ENCODE measurements at regions not wholly inside any gene's neighbourhood (a gene's known extent, or its start where the extent isn't known, plus 50 kb on each side); places are given as distances from the start of the nearest gene placed in this dataset.

DNA sequence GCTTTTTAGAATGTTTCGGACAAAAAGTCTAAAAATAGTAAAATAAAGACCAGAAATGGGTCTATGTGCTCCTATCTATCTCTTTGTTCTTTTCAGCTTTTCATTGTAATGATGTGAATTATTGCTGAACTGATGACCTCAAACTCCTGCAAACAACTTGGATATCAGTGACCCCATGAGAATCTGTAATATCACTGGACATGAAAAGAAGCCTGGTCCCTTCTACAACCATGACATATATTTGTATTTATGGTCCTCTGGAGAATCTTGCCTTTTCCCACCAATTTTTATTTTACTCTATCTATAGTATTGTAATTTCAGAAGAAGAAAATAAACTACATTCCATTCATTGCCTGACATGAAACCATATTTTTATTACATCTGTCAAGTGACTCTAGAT lies 740.7 kb upstream of the CA10 start:
- Histone ChIP-seq H3K4me1 (ENCODE audit: control insufficient read depth, insufficient read depth, low read length) (no peaks in the 10 kb centered on the region), H3K9me3 (ENCODE audit: control insufficient read depth, insufficient read depth, low read depth, low read length) (no peaks in the 10 kb centered on the region), H3K36me3 (ENCODE audit: control insufficient read depth in 2 of 2, insufficient read depth in 1 of 2, low read length in 2 of 2) (no peaks in the 10 kb centered on the region), H3K4me3 (ENCODE audit: low read depth, low read length) (no peak overlapping the region), H3K27ac (ENCODE audit: extremely low read depth, low read depth, low read length) (no peak overlapping the region)
- ChIA-PET POLR2A (no interaction called here), CTCF (no interaction called here)
- TF ChIP-seq ZNF560 (tag by site-specific recombination; IDR thresholded peaks at IDR 0.05; ENCODE audit: borderline replicate concordance): no peak
- no peak for TF ChIP-seq ZNF664 (tag by site-specific recombination; IDR thresholded peaks at IDR 0.05)
- TF ChIP-seq KLF16 (tag by site-specific recombination; IDR thresholded peaks at IDR 0.05): no peak
- no peak for TF ChIP-seq ZNF621 (tag by site-specific recombination; IDR thresholded peaks at IDR 0.05)
- TF ChIP-seq YY2 (tag by site-specific recombination; IDR thresholded peaks at IDR 0.05): no peak
- no peak for TF ChIP-seq ZNF585B (tag by site-specific recombination; IDR thresholded peaks at IDR 0.05)
- TF ChIP-seq SCRT2 (tag by site-specific recombination; IDR thresholded peaks at IDR 0.05): no peak
- TF ChIP-seq ZNF423 (tag by site-specific recombination; IDR thresholded peaks at IDR 0.05): no peak
- TF ChIP-seq ZNF155 (tag by site-specific recombination; IDR thresholded peaks at IDR 0.05): no peak
- TF ChIP-seq KLF8 (tag by site-specific recombination; IDR thresholded peaks at IDR 0.05): no peak
- TF ChIP-seq ZNF501 (tag by site-specific recombination; IDR thresholded peaks at IDR 0.05): no peak
- TF ChIP-seq ZNF248 (tag by site-specific recombination; IDR thresholded peaks at IDR 0.05): no peak
- TF ChIP-seq KLF9 (tag by site-specific recombination; IDR thresholded peaks at IDR 0.05; ENCODE audit: low read depth): no peak
- no peak for TF ChIP-seq ZNF768 (tag by site-specific recombination; IDR thresholded peaks at IDR 0.05)

DNA sequence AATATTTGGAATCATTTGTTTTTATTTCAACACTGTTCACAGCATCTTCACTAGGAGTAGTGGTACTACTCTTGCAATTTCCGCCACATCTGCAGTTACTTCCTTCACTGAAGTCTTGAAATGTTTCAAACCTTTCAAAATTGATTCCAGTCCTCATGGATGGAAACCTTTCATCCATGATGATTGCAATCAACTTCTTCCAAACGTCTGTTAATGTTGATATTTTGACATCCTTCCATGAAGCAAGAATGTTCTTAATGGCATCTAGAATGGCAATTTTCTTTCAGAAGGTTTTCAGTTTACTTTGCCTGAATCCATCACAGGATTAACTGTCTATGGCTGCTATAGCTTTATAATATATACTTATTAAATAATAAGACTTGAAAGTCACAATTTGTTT lies 736.8 kb upstream of the CA10 start:
- Histone ChIP-seq H3K27ac (ENCODE audit: extremely low read depth, low read depth, low read length) (no peak overlapping the region), H3K4me3 (ENCODE audit: low read depth, low read length) (no peak overlapping the region), H3K9me3 (ENCODE audit: control insufficient read depth, insufficient read depth, low read depth, low read length) (no peaks in the 10 kb centered on the region), H3K36me3 (ENCODE audit: control insufficient read depth in 2 of 2, insufficient read depth in 1 of 2, low read length in 2 of 2) (no peaks in the 10 kb centered on the region), H3K4me1 (ENCODE audit: control insufficient read depth, insufficient read depth, low read length) (no peaks in the 10 kb centered on the region)
- ChIA-PET CTCF (no interaction called here), POLR2A (no interaction called here)
- TF ChIP-seq ZNF138 (tag by site-specific recombination; IDR thresholded peaks at IDR 0.05; ENCODE audit: borderline replicate concordance) (no peak), BCL11A (tag by site-specific recombination; IDR thresholded peaks at IDR 0.05; ENCODE audit: low read depth) (no peak), ZNF416 (tag by site-specific recombination; IDR thresholded peaks at IDR 0.05) (no peak), ZNF391 (tag by site-specific recombination; IDR thresholded peaks at IDR 0.05; ENCODE audit: borderline replicate concordance, low read depth) (no peak), ZNF239 (tag by site-specific recombination; IDR thresholded peaks at IDR 0.05) (no peak), MEIS1 (CRISPR knock-in tag; IDR thresholded peaks at IDR 0.05; ENCODE audit: borderline replicate concordance) (no peak), YY2 (tag by site-specific recombination; IDR thresholded peaks at IDR 0.05) (no peak), ZNF626 (tag by site-specific recombination; IDR thresholded peaks at IDR 0.05) (no peak), HOXD13 (CRISPR knock-in tag; IDR thresholded peaks at IDR 0.05; ENCODE audit: borderline replicate concordance) (no peak), ZNF514 (tag by site-specific recombination; IDR thresholded peaks at IDR 0.05) (no peak), ZNF521 (tag by site-specific recombination; IDR thresholded peaks at IDR 0.05) (no peak)
- TF ChIP-seq, protein P1, sequence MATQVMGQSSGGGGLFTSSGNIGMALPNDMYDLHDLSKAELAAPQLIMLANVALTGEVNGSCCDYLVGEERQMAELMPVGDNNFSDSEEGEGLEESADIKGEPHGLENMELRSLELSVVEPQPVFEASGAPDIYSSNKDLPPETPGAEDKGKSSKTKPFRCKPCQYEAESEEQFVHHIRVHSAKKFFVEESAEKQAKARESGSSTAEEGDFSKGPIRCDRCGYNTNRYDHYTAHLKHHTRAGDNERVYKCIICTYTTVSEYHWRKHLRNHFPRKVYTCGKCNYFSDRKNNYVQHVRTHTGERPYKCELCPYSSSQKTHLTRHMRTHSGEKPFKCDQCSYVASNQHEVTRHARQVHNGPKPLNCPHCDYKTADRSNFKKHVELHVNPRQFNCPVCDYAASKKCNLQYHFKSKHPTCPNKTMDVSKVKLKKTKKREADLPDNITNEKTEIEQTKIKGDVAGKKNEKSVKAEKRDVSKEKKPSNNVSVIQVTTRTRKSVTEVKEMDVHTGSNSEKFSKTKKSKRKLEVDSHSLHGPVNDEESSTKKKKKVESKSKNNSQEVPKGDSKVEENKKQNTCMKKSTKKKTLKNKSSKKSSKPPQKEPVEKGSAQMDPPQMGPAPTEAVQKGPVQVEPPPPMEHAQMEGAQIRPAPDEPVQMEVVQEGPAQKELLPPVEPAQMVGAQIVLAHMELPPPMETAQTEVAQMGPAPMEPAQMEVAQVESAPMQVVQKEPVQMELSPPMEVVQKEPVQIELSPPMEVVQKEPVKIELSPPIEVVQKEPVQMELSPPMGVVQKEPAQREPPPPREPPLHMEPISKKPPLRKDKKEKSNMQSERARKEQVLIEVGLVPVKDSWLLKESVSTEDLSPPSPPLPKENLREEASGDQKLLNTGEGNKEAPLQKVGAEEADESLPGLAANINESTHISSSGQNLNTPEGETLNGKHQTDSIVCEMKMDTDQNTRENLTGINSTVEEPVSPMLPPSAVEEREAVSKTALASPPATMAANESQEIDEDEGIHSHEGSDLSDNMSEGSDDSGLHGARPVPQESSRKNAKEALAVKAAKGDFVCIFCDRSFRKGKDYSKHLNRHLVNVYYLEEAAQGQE (tag by site-specific recombination; IDR thresholded peaks at IDR 0.05): no peak
